K562 (cell line): ENCODE measurements at regions not wholly inside any gene's neighbourhood (a gene's known extent, or its start where the extent isn't known, plus 50 kb on each side); places are given as distances from the start of the nearest gene placed in this dataset.

Experiments
- ATAC-seq: fragments of 200-7000 bp; cut with Tn5 transposase; 3 replicates; pipeline ENCODE4 v1.9.1; 2020; ENCODE audit warnings: moderate library complexity
- BruUV-seq: library from RNA; stranded (reverse); fragments of 400-500 nt; replicated peaks from 2 replicates; lab custom pipeline; 2021; lab: Mats Ljungman, UMichigan
- CTCF ChIA-PET: fragments of 300-600 bp; formaldehyde crosslinking; extraction: SDS; loops from one replicate; lab custom pipeline; 2021; ENCODE audit warnings: low intra/inter-chr PET ratio; lab: Yijun Ruan, JAX
- POLR2A ChIA-PET: fragments of 300-600, 350-650 bp; sonication (Branson Sonifier 250); formaldehyde crosslinking; extraction: SDS; loops from one replicate; lab custom pipeline; 2021; ENCODE audit warnings: antibody characterized with exemption, inconsistent platforms; lab: Yijun Ruan, JAX
- DNase-seq, 4 experiments: peaks; one replicate each; pipeline versions ENCODE4 v3.0.0 to v3.0.0-alpha.2; 2011 to 2018; ENCODE audit warnings: low spot score in 3 of 4, mixed read lengths in 3 of 4; ENCODE audit errors: extremely low read depth in 1 of 4
- FAIRE-seq: peaks from 2 replicates; lab custom pipeline; 2011; peaks lifted over from hg19 to GRCh38; lab: Jason Lieb, UNC
- H2AFZ ChIP-seq: 2 replicates; pipeline ENCODE4 v1.6.0; 2011; ENCODE audit warnings: low read depth, low read length, control low read depth, inconsistent platforms
- H3K27ac ChIP-seq: fragments of 200-600 bp; 3 replicates; pipeline ENCODE4 v1.8.0; 2011; ENCODE audit warnings: low read depth, mild to moderate bottlenecking, control low read depth, inconsistent platforms, low read length, moderate library complexity, mixed read lengths; ENCODE audit errors: extremely low read depth
- H3K27me3 ChIP-seq, 2 experiments: fragments of 300-600 bp in 1 of 2; 2 replicates in 1 of 2; 3 replicates in 1 of 2; pipeline versions ENCODE4 v1.6.0 to v1.8.0; 2011; ENCODE audit warnings: inconsistent platforms in 2 of 2, low read length in 2 of 2, mild to moderate bottlenecking in 1 of 2, mixed read lengths in 1 of 2, moderate library complexity in 1 of 2; ENCODE audit not compliant: control insufficient read depth in 2 of 2, insufficient read depth in 2 of 2
- H3K36me3 ChIP-seq: fragments of 300-600 bp; 3 replicates; pipeline ENCODE4 v1.8.0; 2011; ENCODE audit warnings: mild to moderate bottlenecking, low read length, inconsistent platforms; ENCODE audit not compliant: control insufficient read depth, insufficient read depth
- H3K4me1 ChIP-seq, 2 experiments: fragments of 200-600 bp in 1 of 2; replicated peaks in 1 of 2; 2 replicates in 1 of 2; 3 replicates in 1 of 2; pipeline versions ENCODE4 v1.5.1 to v1.8.0; 2011; ENCODE audit warnings: inconsistent platforms in 2 of 2, low read length in 2 of 2, mild to moderate bottlenecking in 1 of 2, mixed read lengths in 1 of 2, moderate library complexity in 1 of 2; ENCODE audit not compliant: control insufficient read depth in 2 of 2, insufficient read depth in 2 of 2
- H3K4me2 ChIP-seq: 2 replicates; pipeline ENCODE4 v1.6.1; 2011; ENCODE audit warnings: low read length, control low read depth, inconsistent platforms, mixed read lengths; ENCODE audit not compliant: insufficient read depth
- H3K4me3 ChIP-seq: fragments of 200-600 bp; sonication (generic), shearing (Covaris generic); 2 replicates; pipeline ENCODE4 v1.5.1; 2016; ENCODE audit warnings: control low read depth, inconsistent platforms
- H3K79me2 ChIP-seq: fragments of 200-600 bp; 3 replicates; pipeline ENCODE4 v1.8.0; 2011; ENCODE audit warnings: low read length, inconsistent platforms; ENCODE audit not compliant: control insufficient read depth, insufficient read depth
- H3K9ac ChIP-seq, 2 experiments: 2 replicates each; pipeline versions ENCODE4 v1.6.0 to v1.6.1; 2011; ENCODE audit warnings: low read depth in 2 of 2, low read length in 2 of 2, control low read depth in 1 of 2, inconsistent platforms in 1 of 2, mild to moderate bottlenecking in 1 of 2, mixed read lengths in 1 of 2; ENCODE audit not compliant: insufficient read depth in 1 of 2
- H3K9me1 ChIP-seq: one replicate; pipeline ENCODE4 v1.6.0; 2011; ENCODE audit warnings: inconsistent platforms, mild to moderate bottlenecking, low read length, moderate library complexity; ENCODE audit not compliant: control insufficient read depth, insufficient read depth
- H3K9me3 ChIP-seq: replicated peaks from 2 replicates; pipeline ENCODE4 v1.5.1; 2011; ENCODE audit warnings: low read depth, low read length, inconsistent platforms; ENCODE audit not compliant: control insufficient read depth, insufficient read depth
- H4K20me1 ChIP-seq: replicated peaks from 2 replicates; pipeline ENCODE4 v1.6.1; 2011; ENCODE audit warnings: low read length, inconsistent platforms, mixed read lengths; ENCODE audit not compliant: control insufficient read depth, insufficient read depth
- CAMTA2 ChIP-seq: fragments of 250-450 bp; sonication (Bioruptor Pico); conservative IDR thresholded peaks from 2 replicates; pipeline ENCODE4 v1.5.1; 2022
- RBFOX2 ChIP-seq: fragments of 200-400 bp; formaldehyde crosslinking; IDR thresholded peaks from 2 replicates; pipeline ENCODE4 v1.6.1; 2017; ENCODE audit warnings: low read depth, mild to moderate bottlenecking, low read length, moderate library complexity
- SIRT6 ChIP-seq: IDR thresholded peaks from one replicate; pipeline ENCODE4 v1.6.1; 2012; ENCODE audit warnings: low read depth, mild to moderate bottlenecking, control low read depth, inconsistent platforms, low read length, moderate library complexity
- TEAD2 ChIP-seq: fragments of 450-650 bp; IDR thresholded peaks from 2 replicates; pipeline ENCODE4 v1.6.1; 2016; ENCODE audit warnings: missing genetic modification characterization, control low read depth, missing compliant biosample characterization
- WGBS: fragments of 100-300 bp; shearing (Covaris generic); methylation state at CpG from one replicate; pipeline ENCODE4 v1.1.6; 2016; ENCODE audit warnings: low coverage, mixed read lengths; ENCODE audit not compliant: insufficient coverage; ENCODE audit errors: missing lambda C conversion rate; 5-methylcytosine and 5-hydroxymethylcytosine counted together
- in situ Hi-C: fragments of 300-500 bp; cut with MboI; formaldehyde crosslinking; loops from 4 replicates; pipeline ENCODE4 v1.15.0; 2018; ENCODE audit warnings: inconsistent platforms, mixed read lengths
- intact Hi-C: fragments of 100-400 bp; cut with micrococcal nuclease; formaldehyde crosslinking; loops from 2 replicates; pipeline ENCODE4 v1.14.2; 2022
- TF ChIP-seq, protein P1 (sequence below): sonication (generic); IDR thresholded peaks from 2 replicates; pipeline ENCODE4 v1.6.1; 2016

GRCh38 chrX:38482183-38482582, 79.2 kb upstream of the TSPAN7 start:
- Histone ChIP-seq H3K4me1 (no peaks in the 10 kb centered on the region), H3K4me2 (no peak overlapping the region), H3K4me3 (no peak overlapping the region), H3K9ac (no peak overlapping the region), H3K9me1 (no peaks in the 10 kb centered on the region), H3K9me3 (no peaks in the 10 kb centered on the region), H3K79me2 (no peaks in the 10 kb centered on the region), H3K27ac (no peak overlapping the region), H3K27me3 (peaks cover 0 to 6% of the 10 kb centered on the region in 2 experiments; a peak in 1 of 5 replicates), H3K36me3 (no peaks in the 10 kb centered on the region), H2AFZ (no peak overlapping the region), H4K20me1 (no peaks in the 10 kb centered on the region)
- TF ChIP-seq RBFOX2 (no peak), SIRT6 (no peak)
- WGBS: 0% methylated on average over 3 of the region's 3 CpGs
- FAIRE-seq: no peak
- ChIA-PET CTCF (no interaction called here), POLR2A (no interaction called here)
- DNase-seq: no peak
- intact Hi-C loops (no loop called here), in situ Hi-C loops (no loop called here)
- BruUV-seq: no TSS peak
- no peak for ATAC-seq

GRCh38 chrX:38484607-38485498, 76.5 kb upstream of the TSPAN7 start:
- Histone ChIP-seq H3K36me3 (no peaks in the 10 kb centered on the region), H3K4me2 (no peak overlapping the region), H3K4me1 (no peaks in the 10 kb centered on the region; a peak in 1 of 5 replicates), H3K79me2 (no peaks in the 10 kb centered on the region), H3K4me3 (no peak overlapping the region), H3K27me3 (peaks cover 0 to 6% of the 10 kb centered on the region in 2 experiments; a peak in 1 of 5 replicates), H3K9me1 (no peaks in the 10 kb centered on the region), H3K27ac (no peak overlapping the region), H4K20me1 (no peaks in the 10 kb centered on the region), H2AFZ (no peak overlapping the region), H3K9me3 (no peaks in the 10 kb centered on the region), H3K9ac (no peak overlapping the region)
- CTCF ChIA-PET: no interaction called here
- in situ Hi-C loops: no loop called here
- POLR2A ChIA-PET: interaction anchor here (0.5 to 1.0 kb wide), 3 partner anchors 11 to 725 kb away, joined by 3 read pairs; no protein-coding TSS in a partner anchor
- 0% methylated on average over 17 of the region's 27 CpGs for WGBS
- DNase-seq (peak in 1 of 4 experiments; percentile 11), FAIRE-seq (no peak), ATAC-seq (no peak)
- intact Hi-C loops: no loop called here
- BruUV-seq: no TSS peak
- TF ChIP-seq TEAD2 (no peak), CAMTA2 (CRISPR knock-in tag) (no peak)
- TF ChIP-seq, protein P1, sequence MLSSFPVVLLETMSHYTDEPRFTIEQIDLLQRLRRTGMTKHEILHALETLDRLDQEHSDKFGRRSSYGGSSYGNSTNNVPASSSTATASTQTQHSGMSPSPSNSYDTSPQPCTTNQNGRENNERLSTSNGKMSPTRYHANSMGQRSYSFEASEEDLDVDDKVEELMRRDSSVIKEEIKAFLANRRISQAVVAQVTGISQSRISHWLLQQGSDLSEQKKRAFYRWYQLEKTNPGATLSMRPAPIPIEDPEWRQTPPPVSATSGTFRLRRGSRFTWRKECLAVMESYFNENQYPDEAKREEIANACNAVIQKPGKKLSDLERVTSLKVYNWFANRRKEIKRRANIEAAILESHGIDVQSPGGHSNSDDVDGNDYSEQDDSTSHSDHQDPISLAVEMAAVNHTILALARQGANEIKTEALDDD: peak; percentile 60
